ENCODE measurements at regions not wholly inside any gene's neighbourhood (a gene's known extent, or its start where the extent isn't known, plus 50 kb on each side); places are given as distances from the start of the nearest gene placed in this dataset.

DNA sequence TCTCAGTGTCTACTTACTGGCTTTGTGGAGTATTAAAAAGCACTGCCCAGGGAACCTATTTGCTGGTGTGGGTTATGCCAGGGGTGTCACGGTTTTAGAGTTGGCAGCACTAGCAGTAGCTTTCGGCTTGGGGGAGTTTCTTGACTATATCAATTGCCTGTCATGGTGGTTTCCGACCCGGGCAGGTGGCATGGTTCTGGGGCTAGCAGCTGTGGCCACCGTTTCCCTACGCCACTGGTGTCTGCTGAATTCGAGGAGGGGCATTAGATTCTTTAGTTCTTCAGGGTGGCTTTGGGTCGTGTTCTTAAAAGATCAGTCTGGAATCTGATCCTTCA is 55.6 kb upstream of the FOXC1 start:
- no peak for DNase-seq

DNA sequence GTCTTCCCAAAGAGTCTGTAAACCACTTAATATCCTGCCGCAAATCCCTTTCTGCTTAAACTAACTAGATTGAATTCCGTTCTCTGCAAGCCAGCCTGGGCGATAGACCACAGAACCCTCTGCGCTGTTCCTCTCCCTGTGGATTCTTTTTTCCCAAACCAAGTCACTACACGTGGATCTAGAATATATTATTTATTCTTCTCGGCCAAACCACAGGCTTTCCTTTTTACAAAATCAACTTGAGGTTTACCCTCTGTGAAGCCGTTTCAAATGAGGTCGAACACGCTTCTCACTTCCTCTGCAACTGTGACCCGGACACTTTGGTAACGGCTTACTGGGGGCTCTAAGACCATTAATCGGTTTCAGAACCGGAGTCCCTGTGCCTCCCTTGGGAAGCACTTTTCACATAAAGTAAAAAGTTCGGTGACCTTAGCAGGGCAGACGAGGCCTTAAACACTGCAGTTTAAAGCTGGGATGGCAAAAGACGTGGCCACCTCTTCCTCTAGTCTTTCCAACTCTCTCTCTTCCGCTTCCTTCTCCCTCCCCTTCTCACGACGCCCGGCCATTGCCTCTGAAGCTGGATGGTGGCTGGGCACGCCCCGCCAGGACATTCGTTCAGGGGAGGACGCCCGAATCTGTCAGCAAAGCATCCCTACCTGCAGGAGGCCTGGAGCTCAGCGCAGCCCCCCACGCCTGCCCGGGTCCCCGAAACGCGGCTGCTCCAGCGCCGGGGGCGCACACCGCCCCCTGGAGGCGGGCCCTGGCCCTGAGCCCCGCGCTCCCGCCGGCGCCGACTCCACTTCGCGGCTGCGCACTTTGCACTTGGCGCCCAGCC is 55.0 kb upstream of the FOXC1 start:
- peak; percentile 61 for DNase-seq

DNA sequence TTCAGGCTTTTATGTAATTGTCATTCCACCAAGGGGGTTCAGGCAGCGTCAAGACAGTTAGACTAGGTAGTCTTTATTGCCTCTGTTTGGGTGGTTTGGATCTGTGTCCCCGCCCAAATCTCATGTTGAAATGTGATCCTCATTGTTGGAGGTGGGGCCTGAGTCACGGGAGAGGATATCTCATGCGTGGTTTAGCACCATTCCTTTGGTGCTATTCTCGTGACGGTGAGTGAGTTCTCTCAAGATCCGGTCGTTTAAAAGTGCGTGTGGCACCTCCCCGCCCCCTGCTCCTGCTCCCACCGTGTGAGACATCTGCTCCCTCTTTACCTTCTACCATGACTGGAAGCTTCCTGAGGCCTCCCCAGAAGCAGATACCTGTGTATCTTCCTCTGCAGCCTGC is 51.3 kb upstream of the FOXC1 start:
- DNase-seq: no peak
